H7 (cell line): ENCODE measurements at regions not wholly inside any gene's neighbourhood (a gene's known extent, or its start where the extent isn't known, plus 50 kb on each side); places are given as distances from the start of the nearest gene placed in this dataset.
"Not testable (repeated sequence)": the region's sequence is repeated elsewhere in the genome, so short reads cannot be mapped to it uniquely, and the experiment has no call there.

Source experiments
- DNase-seq: peaks from one replicate; pipeline ENCODE4 v3.0.0; 2012
- H3K27me3 ChIP-seq: 2 replicates; pipeline ENCODE4 v1.6.0; 2011; ENCODE audit warnings: mild to moderate bottlenecking, low read length; ENCODE audit not compliant: control insufficient read depth, insufficient read depth
- H3K36me3 ChIP-seq: replicated peaks from 2 replicates; pipeline ENCODE4 v1.5.1; 2011; ENCODE audit warnings: low read length; ENCODE audit not compliant: control insufficient read depth, insufficient read depth
- H3K4me3 ChIP-seq: 2 replicates; pipeline ENCODE4 v1.5.1; 2011; ENCODE audit warnings: low read depth, mild to moderate bottlenecking, control low read depth, low read length, moderate library complexity; ENCODE audit not compliant: insufficient read depth

DNA sequence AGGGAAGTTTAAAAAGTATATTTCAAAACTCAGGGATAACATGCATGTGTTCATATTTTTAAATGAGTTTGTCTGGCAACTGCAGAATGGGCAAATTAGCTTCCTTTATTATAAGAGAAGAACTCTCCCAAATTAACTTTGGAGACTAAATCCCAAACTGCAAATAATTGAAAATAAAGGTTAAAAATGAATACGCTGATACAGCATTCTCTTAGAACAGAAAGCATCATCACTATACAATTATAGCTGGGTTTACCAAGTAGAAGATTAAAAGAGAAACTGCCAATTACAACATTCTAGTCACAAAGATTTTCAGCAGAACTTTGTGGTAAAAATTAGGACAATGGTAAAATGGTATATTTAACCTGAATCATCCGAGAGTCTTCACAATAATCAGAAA, 73.3 kb downstream of the OLFM4 start:
- no peaks in the 10 kb centered on the region for H3K36me3 ChIP-seq
- no peaks in the 10 kb centered on the region for H3K27me3 ChIP-seq
- no peak overlapping the region for H3K4me3 ChIP-seq
- no peak for DNase-seq

DNA sequence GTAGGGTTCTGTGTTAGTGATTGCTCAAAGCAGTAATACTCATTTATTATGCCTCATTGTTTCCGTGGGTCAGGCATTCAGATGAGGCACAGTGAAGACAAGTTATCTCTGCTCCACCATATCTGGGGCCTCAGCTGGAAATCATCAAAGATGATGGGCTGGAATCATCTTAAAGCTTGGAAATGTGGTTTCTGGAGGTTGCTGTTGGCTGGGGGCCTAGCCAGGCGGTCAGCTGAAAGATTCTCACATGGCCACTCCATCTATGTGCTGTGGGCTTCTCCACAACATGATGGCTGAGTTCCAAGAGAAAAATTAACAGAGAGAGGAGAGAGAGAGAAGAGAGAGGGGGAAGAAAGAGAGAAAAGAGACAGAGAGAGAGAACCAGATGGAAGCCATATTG, 75.5 kb downstream of the OLFM4 start:
- H3K4me3 ChIP-seq: no peak overlapping the region
- no peaks in the 10 kb centered on the region for H3K36me3 ChIP-seq
- DNase-seq: no peak

DNA sequence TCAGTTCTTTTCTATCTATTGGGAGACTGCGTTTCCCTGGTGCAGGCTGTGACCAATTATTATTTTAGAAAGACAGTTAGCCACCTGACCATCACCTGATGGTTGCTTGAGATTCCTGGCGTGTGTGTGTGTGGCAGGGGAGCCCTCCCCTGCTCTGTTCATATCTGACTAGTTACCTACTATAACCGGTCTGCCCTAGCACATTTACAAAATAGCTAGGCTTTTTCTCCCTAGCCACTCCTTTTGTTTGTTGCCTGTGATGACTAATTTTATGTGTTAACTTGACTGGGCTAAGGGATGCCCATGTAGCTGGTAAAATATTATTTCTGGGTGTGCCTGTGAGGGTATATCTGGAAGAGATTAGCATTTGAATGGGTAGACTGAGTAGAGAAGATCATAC, 76.9 kb downstream of the OLFM4 start:
- Histone ChIP-seq H3K36me3 (no peaks in the 10 kb centered on the region), H3K4me3 (no peak overlapping the region), H3K27me3 (no peaks in the 10 kb centered on the region)
- DNase-seq: no peak

More for the DNA sequence above, 75.5 kb downstream of the OLFM4 start:
- H3K27me3 ChIP-seq: no peaks in the 10 kb centered on the region

DNA sequence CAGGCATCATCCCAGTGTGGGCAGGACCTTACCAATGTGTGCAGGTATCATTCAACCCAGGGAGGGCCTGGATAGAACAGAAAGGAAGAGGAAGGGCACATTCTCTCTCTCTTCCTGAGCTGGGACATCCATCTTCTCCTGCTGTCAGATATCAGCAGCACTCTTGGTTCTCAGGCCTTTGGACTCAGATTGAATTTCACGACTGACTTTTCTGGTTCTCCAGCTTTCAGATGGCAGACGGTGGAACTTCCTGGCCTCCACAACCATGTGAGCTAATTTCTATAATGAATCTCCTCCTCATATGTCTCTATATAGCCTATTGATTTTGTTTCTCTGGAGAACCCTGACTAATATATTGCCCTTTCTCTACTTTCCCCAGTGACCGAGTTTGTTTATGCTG, 77.3 kb downstream of the OLFM4 start:
- Histone ChIP-seq H3K27me3 (no peaks in the 10 kb centered on the region), H3K4me3 (no peak overlapping the region), H3K36me3 (no peaks in the 10 kb centered on the region)
- no peak for DNase-seq

DNA sequence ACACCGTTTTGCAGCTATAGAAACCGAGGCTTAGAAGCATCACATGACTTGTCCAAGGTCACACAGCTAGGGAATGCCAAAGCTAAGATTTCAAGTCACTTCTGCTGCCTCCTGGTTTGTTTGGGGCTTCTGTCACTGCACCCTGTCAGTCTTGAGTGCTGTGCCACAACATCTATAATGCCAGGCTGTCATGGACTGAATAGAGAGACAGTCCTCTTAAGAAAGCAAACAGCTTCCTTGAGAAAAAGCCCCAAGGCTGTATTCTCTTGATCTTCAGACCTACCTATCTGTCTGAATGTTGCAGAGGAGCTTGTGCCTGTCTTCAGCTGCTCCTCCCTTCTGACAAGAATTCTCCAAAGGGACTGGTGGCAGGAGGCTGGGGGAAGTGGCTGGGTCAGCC, 81.6 kb downstream of the OLFM4 start:
- Histone ChIP-seq H3K36me3 (no peaks in the 10 kb centered on the region), H3K4me3 (no peak overlapping the region), H3K27me3 (no peaks in the 10 kb centered on the region)
- DNase-seq: no peak

DNA sequence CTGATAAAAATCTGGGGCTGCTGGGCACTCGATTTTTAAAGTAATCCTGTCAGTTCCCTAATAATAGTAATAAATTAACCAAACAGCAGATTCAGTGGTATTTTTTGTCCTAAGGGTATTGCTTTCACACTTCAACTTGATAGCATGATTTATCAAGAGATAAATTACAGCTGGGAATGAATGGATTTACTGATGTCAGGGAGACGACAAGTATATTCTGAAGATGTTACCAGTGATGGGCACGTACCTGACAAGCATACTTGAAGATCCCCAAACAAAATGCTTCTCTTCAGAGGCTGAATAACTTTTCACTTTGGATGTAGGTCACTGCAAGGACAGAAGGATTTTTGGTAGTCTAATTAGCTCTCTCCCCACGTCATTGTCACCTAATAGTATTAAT, 82.0 kb downstream of the OLFM4 start:
- no peak for DNase-seq
- no peaks in the 10 kb centered on the region for H3K36me3 ChIP-seq

DNA sequence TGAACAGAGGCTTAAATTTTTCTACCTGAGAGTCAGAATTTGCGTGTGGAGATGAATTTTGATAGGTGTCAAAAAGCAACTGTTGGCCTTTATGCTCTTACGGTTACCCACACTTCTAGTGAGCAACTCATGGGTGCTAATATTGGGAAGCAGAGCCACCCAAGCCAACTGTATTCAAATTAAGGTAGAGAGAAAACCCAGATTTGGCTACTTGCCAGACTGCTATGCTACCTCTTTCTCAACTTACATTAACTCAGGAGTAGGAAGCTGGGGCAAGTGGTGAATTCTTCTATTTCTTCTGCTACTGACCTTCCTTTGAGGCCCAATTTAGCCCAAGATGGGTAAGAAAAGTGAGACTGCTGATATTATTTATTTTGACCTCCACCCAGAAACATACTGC, 83.9 kb downstream of the OLFM4 start:
- Histone ChIP-seq H3K27me3 (no peaks in the 10 kb centered on the region), H3K36me3 (no peaks in the 10 kb centered on the region), H3K4me3 (no peak overlapping the region)
- DNase-seq: no peak

More for the DNA sequence above, 82.0 kb downstream of the OLFM4 start:
- Histone ChIP-seq H3K27me3 (no peaks in the 10 kb centered on the region), H3K4me3 (no peak overlapping the region)

DNA sequence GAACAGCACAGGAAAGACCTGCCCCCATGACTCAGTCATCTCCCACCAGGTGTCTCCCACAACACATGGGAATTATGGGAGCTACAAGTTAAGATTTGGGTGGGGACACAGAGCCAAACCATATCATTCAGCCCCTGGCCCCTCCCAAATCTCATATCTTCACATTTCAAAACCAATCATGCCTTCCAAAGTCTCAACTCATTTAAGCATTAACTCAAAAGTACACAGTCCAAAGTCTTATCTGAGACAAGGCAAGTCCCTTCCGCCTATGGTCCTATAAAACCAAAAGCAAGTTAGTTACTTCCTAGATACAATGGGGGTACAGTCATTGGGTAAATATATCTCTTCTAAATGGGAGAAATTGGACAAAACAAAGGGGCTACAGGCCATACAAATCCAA, 88.4 kb downstream of the OLFM4 start:
- not testable (repeated sequence) for H3K4me3 ChIP-seq, H3K27me3 ChIP-seq, DNase-seq, H3K36me3 ChIP-seq

DNA sequence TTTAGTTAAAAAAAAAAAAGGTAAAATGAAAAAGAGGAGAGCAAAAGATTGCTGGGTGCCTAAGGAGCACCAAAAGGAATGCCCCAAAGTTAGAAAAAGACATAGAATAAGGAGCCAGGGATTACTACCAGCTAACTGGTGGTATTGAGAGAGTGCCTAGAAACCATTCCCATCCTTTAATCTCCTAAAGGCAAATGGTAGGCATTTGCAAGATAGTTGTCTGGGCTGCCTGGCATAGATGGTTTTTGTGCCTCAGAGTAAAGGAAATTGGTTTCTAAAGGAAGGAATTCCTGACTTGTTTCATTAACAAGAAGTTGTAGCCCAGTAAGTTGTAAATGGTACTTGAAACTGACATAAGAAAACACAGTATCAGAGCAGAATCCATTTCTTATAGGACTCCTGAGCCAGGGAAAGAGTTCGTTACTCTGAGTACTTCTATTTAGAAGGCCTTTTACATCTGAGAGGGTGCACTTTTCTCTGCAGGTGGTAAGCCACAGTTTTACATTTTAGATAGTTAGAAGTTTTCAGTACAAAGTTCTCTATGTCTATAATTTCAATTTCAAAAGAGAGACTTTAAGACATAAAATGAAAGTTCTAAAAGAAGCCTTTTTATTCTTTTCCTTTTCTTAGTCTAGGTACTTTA, 92.6 kb downstream of the OLFM4 start:
- H3K36me3 ChIP-seq: no peaks in the 10 kb centered on the region
- no peak overlapping the region for H3K4me3 ChIP-seq
- H3K27me3 ChIP-seq: no peaks in the 10 kb centered on the region
- DNase-seq: no peak

DNA sequence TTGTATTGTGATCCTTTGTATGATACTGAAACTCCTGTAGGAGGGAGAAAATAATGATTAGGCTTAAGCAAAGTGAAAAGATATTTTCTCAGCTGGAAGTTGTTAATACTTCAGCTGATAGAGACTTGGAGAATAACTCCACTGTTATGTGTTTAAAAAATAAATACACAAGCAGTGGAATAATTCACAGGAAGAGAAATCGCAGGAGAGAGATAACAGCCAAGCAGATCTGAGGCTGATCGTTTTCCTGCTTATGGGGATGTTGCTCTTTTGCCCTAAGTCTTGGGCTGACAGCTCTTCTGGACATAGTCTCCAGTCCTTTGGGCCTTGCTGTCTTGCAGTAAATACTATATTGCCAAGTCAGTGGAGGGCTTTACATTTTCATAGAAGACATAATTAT, 93.3 kb downstream of the OLFM4 start:
- DNase-seq: no peak
- H3K4me3 ChIP-seq: no peak overlapping the region
- no peaks in the 10 kb centered on the region for H3K36me3 ChIP-seq
- no peaks in the 10 kb centered on the region for H3K27me3 ChIP-seq

DNA sequence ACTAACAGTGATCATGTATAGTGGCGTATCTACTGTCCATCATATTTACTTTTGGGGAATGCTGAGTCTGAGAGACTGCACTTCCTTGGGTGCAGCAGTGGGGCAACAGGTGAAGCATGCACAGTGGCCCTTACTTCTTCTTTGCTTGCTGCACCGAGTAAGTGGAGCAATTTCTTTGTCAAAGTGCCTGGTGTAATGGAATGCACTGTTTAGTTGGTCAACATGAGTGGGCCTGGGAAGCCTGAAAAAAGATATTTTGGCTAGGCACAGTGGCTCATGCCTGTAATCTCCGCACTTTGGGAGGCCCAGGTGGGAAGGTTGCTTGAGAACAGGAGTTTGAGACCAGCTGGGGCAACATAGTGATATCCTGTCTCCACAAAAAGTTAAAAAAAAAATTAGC, 94.9 kb downstream of the OLFM4 start:
- no peak for DNase-seq
- no peak overlapping the region for H3K4me3 ChIP-seq
- H3K36me3 ChIP-seq: no peaks in the 10 kb centered on the region
- H3K27me3 ChIP-seq: no peaks in the 10 kb centered on the region

DNA sequence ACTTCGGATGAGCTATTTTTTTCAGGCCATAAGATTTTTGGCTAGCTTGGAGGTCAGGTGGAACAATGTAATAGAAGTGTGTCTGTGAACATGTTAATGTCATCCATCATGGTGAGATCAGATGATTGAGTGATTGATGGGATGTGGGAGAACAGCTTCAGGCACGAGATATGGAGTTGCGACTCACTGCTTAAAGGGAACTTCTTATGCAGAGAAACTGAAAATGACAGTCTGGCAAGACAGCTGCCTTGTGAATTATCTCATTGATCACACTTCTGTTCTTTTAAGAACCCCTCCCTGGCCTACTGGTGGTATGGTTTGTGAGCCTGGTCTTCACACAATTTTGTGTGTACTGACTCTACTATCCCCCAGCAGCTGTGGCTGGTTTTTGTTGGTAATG, 96.0 kb downstream of the OLFM4 start:
- Histone ChIP-seq H3K4me3 (no peak overlapping the region), H3K27me3 (no peaks in the 10 kb centered on the region), H3K36me3 (no peaks in the 10 kb centered on the region)
- no peak for DNase-seq

DNA sequence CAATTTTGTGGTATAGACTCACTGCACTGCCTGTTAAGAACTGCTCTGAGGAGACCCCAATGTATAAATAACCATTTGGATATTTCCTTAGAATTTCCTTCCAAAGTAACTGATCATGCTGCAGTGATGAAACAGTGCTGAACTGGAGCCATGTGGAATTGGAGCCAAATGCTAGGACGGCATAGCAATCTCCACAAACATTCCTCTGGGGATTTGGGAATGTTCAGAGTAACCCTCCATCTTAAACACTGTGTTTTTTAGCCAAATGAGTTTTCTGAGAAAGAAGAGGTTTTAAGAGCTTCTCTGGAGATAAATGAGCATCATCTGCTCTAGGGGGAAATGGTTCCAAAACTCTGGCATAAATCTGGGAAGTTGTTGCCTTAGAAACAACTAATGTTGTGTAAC, 98.2 kb downstream of the OLFM4 start:
- Histone ChIP-seq H3K4me3 (no peak overlapping the region), H3K36me3 (no peaks in the 10 kb centered on the region), H3K27me3 (no peaks in the 10 kb centered on the region)
- DNase-seq: no peak

DNA sequence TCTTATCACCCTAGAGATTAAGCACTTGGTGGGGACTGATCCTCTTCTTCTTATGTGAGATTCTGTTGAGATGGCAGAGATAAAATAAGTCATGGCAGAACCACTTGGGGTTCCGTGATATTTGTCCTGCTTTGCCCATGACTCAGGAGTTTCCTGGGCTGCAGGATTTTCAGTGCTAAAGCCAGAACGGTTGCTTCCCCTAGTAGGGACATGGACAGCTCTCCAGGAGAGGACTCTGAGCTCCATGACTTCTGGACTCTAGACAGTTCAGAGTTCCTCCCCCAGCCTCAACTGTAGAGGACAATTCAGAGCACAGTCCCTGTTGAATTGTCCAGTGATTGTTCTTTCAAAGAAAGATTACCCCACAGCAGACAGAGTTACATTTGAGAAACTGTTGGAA, 98.8 kb downstream of the OLFM4 start:
- Histone ChIP-seq H3K27me3 (no peaks in the 10 kb centered on the region), H3K4me3 (no peak overlapping the region), H3K36me3 (no peaks in the 10 kb centered on the region)
- DNase-seq: no peak

DNA sequence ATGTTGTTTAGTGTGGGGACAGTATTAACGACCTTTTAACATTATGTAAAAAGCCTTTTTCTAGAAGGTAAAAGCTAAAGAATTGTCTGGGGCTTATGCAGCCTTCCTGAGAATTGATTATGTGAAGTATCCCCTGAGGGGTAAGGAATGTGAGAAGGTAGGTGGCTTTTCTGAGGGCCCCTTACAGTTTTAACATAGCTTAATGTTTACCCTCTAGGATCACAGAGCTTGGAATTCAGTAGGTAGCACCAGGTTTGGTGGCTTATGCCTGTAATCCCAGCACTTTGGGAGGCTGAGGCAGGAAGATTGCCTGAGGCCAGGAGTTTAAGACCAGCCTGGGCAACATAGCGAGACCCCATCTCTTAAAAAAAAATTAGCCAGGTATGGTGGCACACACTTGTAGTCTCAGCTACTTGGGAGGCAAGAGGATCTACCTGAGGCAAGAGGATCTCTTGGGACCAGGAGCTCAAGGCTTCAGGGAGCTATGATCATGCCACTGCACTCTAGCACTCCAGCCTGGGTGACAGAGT, 101.3 kb downstream of the OLFM4 start:
- H3K4me3 ChIP-seq: no peak overlapping the region
- DNase-seq: no peak

DNA sequence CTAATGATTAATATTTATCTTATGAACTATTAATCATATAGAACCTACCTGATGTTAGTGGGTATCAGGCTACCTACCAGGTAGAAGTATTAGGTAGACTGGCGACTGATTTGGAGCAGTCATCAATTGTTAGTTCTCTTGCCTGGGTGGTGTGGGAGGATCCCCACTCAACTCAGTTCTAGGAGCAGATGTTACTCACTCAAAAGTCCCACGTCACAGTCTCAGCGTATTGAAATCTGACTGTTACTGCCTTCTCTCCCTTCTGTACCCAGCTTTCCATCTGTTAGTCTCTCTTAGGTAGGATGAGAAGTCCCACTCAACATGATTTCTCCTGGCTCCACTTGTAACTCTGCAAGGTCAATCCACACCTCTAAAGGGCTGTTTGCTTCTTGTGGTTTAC, 102.7 kb downstream of the OLFM4 start:
- no peaks in the 10 kb centered on the region for H3K27me3 ChIP-seq
- no peaks in the 10 kb centered on the region for H3K36me3 ChIP-seq
- no peak overlapping the region for H3K4me3 ChIP-seq
- no peak for DNase-seq

More for the DNA sequence above, 101.3 kb downstream of the OLFM4 start:
- no peaks in the 10 kb centered on the region for H3K36me3 ChIP-seq
- no peaks in the 10 kb centered on the region for H3K27me3 ChIP-seq
